ENCODE measurements at regions not wholly inside any gene's neighbourhood (a gene's known extent, or its start where the extent isn't known, plus 50 kb on each side); places are given as distances from the start of the nearest gene placed in this dataset.
A peak's percentile ranks its signal among the peaks of the same experiment; 100 is the strongest.

GRCh38 chr13:54185785-54186184 lies 1157.2 kb downstream of the OLFM4 start:
- intact Hi-C loops (cut with micrococcal nuclease): loop anchor here (1.0 kb wide), 2 partner anchors 351 to 1060 kb away; no protein-coding TSS in a partner anchor
- H3K36me3 Mint-ChIP-seq (ENCODE audit: insufficient read depth, unreplicated experiment): no peaks in the 10 kb centered on the region
- ChIA-PET CTCF (interaction anchor here (0.6 to 2.9 kb wide), 10 partner anchors 9 to 1060 kb away, joined by 3 to 18 read pairs (median 3); no protein-coding TSS in a partner anchor), POLR2A (interaction anchor here (1.3 kb wide), 1 partner anchor 9 kb away, joined by 6 read pairs; no protein-coding TSS in a partner anchor)
- H3K27ac Mint-ChIP-seq (ENCODE audit: low read depth, unreplicated experiment): no peak overlapping the region
- DNase-seq (ENCODE audit: unreplicated experiment): peak; percentile 24
- no TSS peak for BruUV-seq (replicated peaks)
- H3K9me3 Mint-ChIP-seq (ENCODE audit: unreplicated experiment): no peaks in the 10 kb centered on the region
- H3K4me3 Mint-ChIP-seq (ENCODE audit: unreplicated experiment): no peak overlapping the region
- TF ChIP-seq CTCF (IDR thresholded peaks at IDR 0.05; ENCODE audit: unreplicated experiment): peak; percentile 37
- no peaks in the 10 kb centered on the region for H3K4me1 Mint-ChIP-seq (ENCODE audit: insufficient read depth, unreplicated experiment)
- no peaks in the 10 kb centered on the region for H3K27me3 Mint-ChIP-seq (ENCODE audit: insufficient read depth, unreplicated experiment)

GRCh38 chr13:54187461-54187860 lies 1158.8 kb downstream of the OLFM4 start:
- intact Hi-C loops (cut with micrococcal nuclease): no loop called here
- Mint-ChIP-seq H3K4me1 (ENCODE audit: insufficient read depth, unreplicated experiment) (no peaks in the 10 kb centered on the region), H3K9me3 (ENCODE audit: unreplicated experiment) (no peaks in the 10 kb centered on the region), H3K36me3 (ENCODE audit: insufficient read depth, unreplicated experiment) (no peaks in the 10 kb centered on the region), H3K27me3 (ENCODE audit: insufficient read depth, unreplicated experiment) (no peaks in the 10 kb centered on the region), H3K4me3 (ENCODE audit: unreplicated experiment) (no peak overlapping the region), H3K27ac (ENCODE audit: low read depth, unreplicated experiment) (no peak overlapping the region)
- CTCF ChIA-PET: interaction anchor here (0.6 to 2.9 kb wide), 4 partner anchors 13 to 937 kb away, joined by 3 to 18 read pairs (median 4); no protein-coding TSS in a partner anchor
- no peak for TF ChIP-seq CTCF (IDR thresholded peaks at IDR 0.05; ENCODE audit: unreplicated experiment)
- BruUV-seq (replicated peaks): no TSS peak
- no peak for DNase-seq (ENCODE audit: unreplicated experiment)
- POLR2A ChIA-PET: no interaction called here

GRCh38 chr13:54194233-54195024 lies 1165.8 kb downstream of the OLFM4 start:
- Mint-ChIP-seq H3K27ac (ENCODE audit: low read depth, unreplicated experiment) (peak overlapping the region; percentile 0), H3K9me3 (ENCODE audit: unreplicated experiment) (no peaks in the 10 kb centered on the region), H3K4me3 (ENCODE audit: unreplicated experiment) (no peak overlapping the region), H3K4me1 (ENCODE audit: insufficient read depth, unreplicated experiment) (peaks cover 6% of the 10 kb centered on the region), H3K36me3 (ENCODE audit: insufficient read depth, unreplicated experiment) (no peaks in the 10 kb centered on the region), H3K27me3 (ENCODE audit: insufficient read depth, unreplicated experiment) (no peaks in the 10 kb centered on the region)
- intact Hi-C loops (cut with micrococcal nuclease): no loop called here
- no peak for DNase-seq (ENCODE audit: unreplicated experiment)
- POLR2A ChIA-PET: interaction anchor here (1.1 kb wide), 1 partner anchor 9 kb away, joined by 6 read pairs; no protein-coding TSS in a partner anchor
- BruUV-seq (replicated peaks): no TSS peak
- CTCF ChIA-PET: interaction anchor here (0.7 to 1.1 kb wide), 4 partner anchors 8 to 412 kb away, joined by 3 read pairs; no protein-coding TSS in a partner anchor
- TF ChIP-seq CTCF (IDR thresholded peaks at IDR 0.05; ENCODE audit: unreplicated experiment): no peak

GRCh38 chr13:54196684-54197083 lies 1168.1 kb downstream of the OLFM4 start:
- CTCF ChIA-PET: interaction anchor here (0.6 kb wide), 1 partner anchor 1650 kb away, joined by 3 read pairs; no protein-coding TSS in a partner anchor
- BruUV-seq (replicated peaks): no TSS peak
- intact Hi-C loops (cut with micrococcal nuclease): no loop called here
- H3K9me3 Mint-ChIP-seq (ENCODE audit: unreplicated experiment): no peaks in the 10 kb centered on the region
- no peak for TF ChIP-seq CTCF (IDR thresholded peaks at IDR 0.05; ENCODE audit: unreplicated experiment)
- H3K27ac Mint-ChIP-seq (ENCODE audit: low read depth, unreplicated experiment): no peak overlapping the region
- H3K27me3 Mint-ChIP-seq (ENCODE audit: insufficient read depth, unreplicated experiment): no peaks in the 10 kb centered on the region
- no peak overlapping the region for H3K4me3 Mint-ChIP-seq (ENCODE audit: unreplicated experiment)
- H3K36me3 Mint-ChIP-seq (ENCODE audit: insufficient read depth, unreplicated experiment): peaks cover 5% of the 10 kb centered on the region
- peaks cover 6% of the 10 kb centered on the region for H3K4me1 Mint-ChIP-seq (ENCODE audit: insufficient read depth, unreplicated experiment)
- no peak for DNase-seq (ENCODE audit: unreplicated experiment)
- POLR2A ChIA-PET: no interaction called here

All from MCF 10A (cell line).